DOHH2 (cell line): ENCODE measurements at regions not wholly inside any gene's neighbourhood (a gene's known extent, or its start where the extent isn't known, plus 50 kb on each side); places are given as distances from the start of the nearest gene placed in this dataset.

Experiments used
- H3F3A ChIP-seq: fragments of 200-600 bp; sonication (generic), shearing (Covaris generic); 2 replicates; pipeline ENCODE4 v1.6.0; 2016; ENCODE audit warnings: antibody characterized with exemption, mild to moderate bottlenecking; ENCODE audit not compliant: control insufficient read depth, insufficient read depth
- H3K27ac ChIP-seq: fragments of 200-600 bp; sonication (generic); 2 replicates; pipeline ENCODE4 v1.5.1; 2014; ENCODE audit warnings: low read depth, mild to moderate bottlenecking, low read length, moderate library complexity
- H3K27me3 ChIP-seq: fragments of 200-600 bp; sonication (generic); 2 replicates; pipeline ENCODE4 v1.6.1; 2014; ENCODE audit warnings: mild to moderate bottlenecking, low read length, mixed read lengths; ENCODE audit not compliant: control insufficient read depth
- H3K36me3 ChIP-seq: fragments of 200-600 bp; sonication (generic); 2 replicates; pipeline ENCODE4 v1.6.1; 2014; ENCODE audit warnings: mild to moderate bottlenecking, low read length, moderate library complexity, mixed read lengths; ENCODE audit not compliant: control insufficient read depth
- H3K4me1 ChIP-seq: fragments of 200-600 bp; sonication (generic); 2 replicates; pipeline ENCODE4 v1.6.1; 2014; ENCODE audit warnings: mild to moderate bottlenecking, low read length, mixed read lengths; ENCODE audit not compliant: control insufficient read depth
- H3K4me2 ChIP-seq: fragments of 200-600 bp; sonication (generic); 2 replicates; pipeline ENCODE4 v1.6.0; 2014; ENCODE audit warnings: mild to moderate bottlenecking, low read length, moderate library complexity
- H3K4me3 ChIP-seq: fragments of 200-600 bp; sonication (generic); 2 replicates; pipeline ENCODE4 v1.5.1; 2014; ENCODE audit warnings: mild to moderate bottlenecking, low read length, mixed read lengths
- H3K79me2 ChIP-seq: fragments of 200-600 bp; sonication (generic); 2 replicates; pipeline ENCODE4 v1.6.1; 2014; ENCODE audit warnings: mild to moderate bottlenecking, low read length, mixed read lengths; ENCODE audit not compliant: control insufficient read depth
- H3K9me2 ChIP-seq: fragments of 200-600 bp; sonication (generic); replicated peaks from 2 replicates; pipeline ENCODE4 v1.6.1; 2014; ENCODE audit warnings: mild to moderate bottlenecking, low read length, mixed read lengths; ENCODE audit not compliant: control insufficient read depth
- H3K9me3 ChIP-seq: fragments of 200-600 bp; sonication (generic); 2 replicates; pipeline ENCODE4 v1.6.1; 2014; ENCODE audit warnings: antibody characterized with exemption, low read length, mixed read lengths; ENCODE audit not compliant: control insufficient read depth, insufficient read depth
- H4K20me1 ChIP-seq: fragments of 200-600 bp; sonication (generic); 2 replicates; pipeline ENCODE4 v1.6.0; 2014; ENCODE audit warnings: low read depth, mild to moderate bottlenecking, antibody characterized with exemption, low read length, moderate library complexity; ENCODE audit not compliant: control insufficient read depth, insufficient read depth
- CTCF ChIP-seq: fragments of 200-600 bp; sonication (generic); IDR thresholded peaks from one replicate; pipeline ENCODE4 v1.5.1; 2014; ENCODE audit warnings: antibody characterized with exemption, mild to moderate bottlenecking, low read depth, low read length; ENCODE audit not compliant: poor library complexity, severe bottlenecking
- EZH2phosphoT487 ChIP-seq: fragments of 200-600 bp; sonication (generic); IDR thresholded peaks from 2 replicates; pipeline ENCODE4 v1.6.1; 2017; ENCODE audit warnings: borderline replicate concordance, mild to moderate bottlenecking, antibody characterized with exemption, low read length, moderate library complexity, mixed read lengths

GRCh38 chr2:64716569-64716968 lies 62.9 kb upstream of the SERTAD2 start:
- Histone ChIP-seq H3K9me3 (no peaks in the 10 kb centered on the region), H3K4me2 (no peak overlapping the region), H3K79me2 (peaks cover 2% of the 10 kb centered on the region; the same call in 1 of the 2 replicates), H3F3A (no peaks in the 10 kb centered on the region), H3K27ac (no peak overlapping the region), H3K27me3 (no peaks in the 10 kb centered on the region), H4K20me1 (no peaks in the 10 kb centered on the region), H3K4me3 (no peak overlapping the region), H3K4me1 (no peaks in the 10 kb centered on the region), H3K36me3 (no peaks in the 10 kb centered on the region), H3K9me2 (no peaks in the 10 kb centered on the region)
- TF ChIP-seq CTCF: no peak
- TF ChIP-seq EZH2phosphoT487: no peak

GRCh38 chr2:64718250-64718885 lies 64.7 kb upstream of the SERTAD2 start:
- Histone ChIP-seq H3K36me3 (no peaks in the 10 kb centered on the region), H3K4me2 (no peak overlapping the region), H3K79me2 (peaks cover 2% of the 10 kb centered on the region; the same call in 1 of the 2 replicates), H3K9me2 (no peaks in the 10 kb centered on the region), H4K20me1 (no peaks in the 10 kb centered on the region), H3K27me3 (no peaks in the 10 kb centered on the region), H3K4me1 (no peaks in the 10 kb centered on the region), H3K4me3 (no peak overlapping the region), H3K27ac (no peak overlapping the region), H3K9me3 (no peaks in the 10 kb centered on the region), H3F3A (0 out of 2 replicates have a peak, but pooled peaks cover 3% of the 10 kb centered on the region)
- TF ChIP-seq CTCF (no peak), EZH2phosphoT487 (no peak)

GRCh38 chr2:64720535-64721319 lies 67.0 kb upstream of the SERTAD2 start:
- TF ChIP-seq EZH2phosphoT487 (no peak), CTCF (no peak)
- Histone ChIP-seq H3K36me3 (no peaks in the 10 kb centered on the region), H3K27ac (no peak overlapping the region), H3K4me3 (no peak overlapping the region), H4K20me1 (no peaks in the 10 kb centered on the region), H3K4me1 (peaks cover 2% of the 10 kb centered on the region; the same call in 1 of the 2 replicates), H3K9me3 (no peaks in the 10 kb centered on the region), H3K79me2 (peaks cover 5% of the 10 kb centered on the region; the same call in 1 of the 2 replicates), H3K9me2 (no peaks in the 10 kb centered on the region), H3K27me3 (no peaks in the 10 kb centered on the region), H3K4me2 (no peak overlapping the region), H3F3A (0 out of 2 replicates have a peak, but pooled peaks cover 3% of the 10 kb centered on the region)
